Transverse colon (tissue), 3 donors: ENCODE measurements at regions not wholly inside any gene's neighbourhood (a gene's known extent, or its start where the extent isn't known, plus 50 kb on each side); places are given as distances from the start of the nearest gene placed in this dataset.

Experiments
- EP300 ChIP-seq: sonication (generic); formaldehyde crosslinking; IDR thresholded peaks from one replicate; pipeline ENCODE4 v1.6.1; 2017; ENCODE audit warnings: antibody characterized with exemption, low read depth
- TF ChIP-seq, protein P1 (sequence below), 5 experiments: fragments of 200-600 bp in 3 of 5; fragments of 450-650 bp in 2 of 5; sonication (generic) in 3 of 5; IDR thresholded peaks; 1 replicate in 2 of 5; 2 replicates in 3 of 5; pipeline ENCODE4 v1.5.1; 2016 to 2017; ENCODE audit warnings: antibody characterized with exemption in 5 of 5, inconsistent platforms in 3 of 5, mild to moderate bottlenecking in 2 of 5, moderate library complexity in 1 of 5

- no peak for TF ChIP-seq EP300
- TF ChIP-seq, protein P1, sequence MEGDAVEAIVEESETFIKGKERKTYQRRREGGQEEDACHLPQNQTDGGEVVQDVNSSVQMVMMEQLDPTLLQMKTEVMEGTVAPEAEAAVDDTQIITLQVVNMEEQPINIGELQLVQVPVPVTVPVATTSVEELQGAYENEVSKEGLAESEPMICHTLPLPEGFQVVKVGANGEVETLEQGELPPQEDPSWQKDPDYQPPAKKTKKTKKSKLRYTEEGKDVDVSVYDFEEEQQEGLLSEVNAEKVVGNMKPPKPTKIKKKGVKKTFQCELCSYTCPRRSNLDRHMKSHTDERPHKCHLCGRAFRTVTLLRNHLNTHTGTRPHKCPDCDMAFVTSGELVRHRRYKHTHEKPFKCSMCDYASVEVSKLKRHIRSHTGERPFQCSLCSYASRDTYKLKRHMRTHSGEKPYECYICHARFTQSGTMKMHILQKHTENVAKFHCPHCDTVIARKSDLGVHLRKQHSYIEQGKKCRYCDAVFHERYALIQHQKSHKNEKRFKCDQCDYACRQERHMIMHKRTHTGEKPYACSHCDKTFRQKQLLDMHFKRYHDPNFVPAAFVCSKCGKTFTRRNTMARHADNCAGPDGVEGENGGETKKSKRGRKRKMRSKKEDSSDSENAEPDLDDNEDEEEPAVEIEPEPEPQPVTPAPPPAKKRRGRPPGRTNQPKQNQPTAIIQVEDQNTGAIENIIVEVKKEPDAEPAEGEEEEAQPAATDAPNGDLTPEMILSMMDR (IDR thresholded peaks at IDR 0.05): no peak
These were observed 142.7 kb downstream of the FOXD2 start for GRCh38 chr1:47580451-47580995.
